Keratinocyte (primary cell): ENCODE measurements at regions not wholly inside any gene's neighbourhood (a gene's known extent, or its start where the extent isn't known, plus 50 kb on each side); places are given as distances from the start of the nearest gene placed in this dataset.

ENCODE experiments used
- EZH2 ChIP-seq: IDR thresholded peaks from one replicate; pipeline ENCODE4 v1.6.1; 2012; ENCODE audit warnings: inconsistent platforms, mild to moderate bottlenecking, low read length, moderate library complexity
- TF ChIP-seq, protein P1 (sequence below), 3 experiments: IDR thresholded peaks in 1 of 3; conservative IDR thresholded peaks in 1 of 3; optimal IDR thresholded peaks in 1 of 3; 2 replicates in 2 of 3; 3 replicates in 1 of 3; pipeline versions ENCODE3 to v1.5.1; 2011; ENCODE audit warnings: low read length in 3 of 3, mild to moderate bottlenecking in 3 of 3, moderate library complexity in 2 of 3, control low read depth in 1 of 3, inconsistent platforms in 1 of 3; ENCODE audit not compliant: insufficient read depth in 2 of 3; ENCODE audit errors: extremely low read depth in 1 of 3

DNA sequence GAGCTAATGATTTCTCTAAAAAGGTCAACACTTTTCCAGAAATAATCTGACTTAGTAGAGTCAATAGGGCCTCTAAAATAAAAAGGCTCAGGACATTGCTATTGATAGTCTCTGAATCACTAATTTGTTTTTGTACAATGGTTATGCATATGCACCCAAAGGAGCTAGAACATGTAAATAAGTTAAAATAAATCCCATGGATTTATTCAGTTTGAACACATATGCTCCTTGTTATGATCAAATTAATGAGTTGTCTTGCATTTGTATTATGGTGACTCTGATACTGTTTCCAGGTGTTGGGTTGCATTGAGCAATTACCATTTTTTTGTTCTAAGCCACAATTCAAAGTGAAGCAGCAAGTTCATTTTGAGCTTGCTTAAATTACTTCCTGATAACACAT lies 276.0 kb upstream of the TUSC1 start:
- TF ChIP-seq, protein P1, sequence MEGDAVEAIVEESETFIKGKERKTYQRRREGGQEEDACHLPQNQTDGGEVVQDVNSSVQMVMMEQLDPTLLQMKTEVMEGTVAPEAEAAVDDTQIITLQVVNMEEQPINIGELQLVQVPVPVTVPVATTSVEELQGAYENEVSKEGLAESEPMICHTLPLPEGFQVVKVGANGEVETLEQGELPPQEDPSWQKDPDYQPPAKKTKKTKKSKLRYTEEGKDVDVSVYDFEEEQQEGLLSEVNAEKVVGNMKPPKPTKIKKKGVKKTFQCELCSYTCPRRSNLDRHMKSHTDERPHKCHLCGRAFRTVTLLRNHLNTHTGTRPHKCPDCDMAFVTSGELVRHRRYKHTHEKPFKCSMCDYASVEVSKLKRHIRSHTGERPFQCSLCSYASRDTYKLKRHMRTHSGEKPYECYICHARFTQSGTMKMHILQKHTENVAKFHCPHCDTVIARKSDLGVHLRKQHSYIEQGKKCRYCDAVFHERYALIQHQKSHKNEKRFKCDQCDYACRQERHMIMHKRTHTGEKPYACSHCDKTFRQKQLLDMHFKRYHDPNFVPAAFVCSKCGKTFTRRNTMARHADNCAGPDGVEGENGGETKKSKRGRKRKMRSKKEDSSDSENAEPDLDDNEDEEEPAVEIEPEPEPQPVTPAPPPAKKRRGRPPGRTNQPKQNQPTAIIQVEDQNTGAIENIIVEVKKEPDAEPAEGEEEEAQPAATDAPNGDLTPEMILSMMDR (optimal IDR thresholded peaks at IDR 0.05 in 1 of 3, IDR thresholded peaks at IDR 0.05 in 1 of 3, conservative IDR thresholded peaks at IDR 0.05 in 1 of 3; ENCODE audit: extremely low read depth in 1 of 3, insufficient read depth in 2 of 3, low read length in 3 of 3): no peak
- TF ChIP-seq EZH2: no peak
